Endometrium (tissue), 2 donors: ENCODE measurements at regions not wholly inside any gene's neighbourhood (a gene's known extent, or its start where the extent isn't known, plus 50 kb on each side); places are given as distances from the start of the nearest gene placed in this dataset.
"Not testable (repeated sequence)": the region's sequence is repeated elsewhere in the genome, so short reads cannot be mapped to it uniquely, and the experiment has no call there.

ENCODE experiments used
- FAIRE-seq: peaks from 2 replicates; lab custom pipeline; 2012; peaks lifted over from hg19 to GRCh38; lab: Jason Lieb, UNC
- donor health status: control.
- donor health status: control.

- FAIRE-seq, result no peak
Observed at GRCh38 chr2:107112561-107112960, 226.6 kb upstream of the ST6GAL2 start.

GRCh38 chr2:107128381-107128780 is 242.4 kb upstream of the ST6GAL2 start:
- no peak for FAIRE-seq

GRCh38 chr2:107132070-107132469 is 246.1 kb upstream of the ST6GAL2 start:
- FAIRE-seq, result no peak

GRCh38 chr2:107132746-107133145 is 246.8 kb upstream of the ST6GAL2 start:
- FAIRE-seq, result no peak

- no peak for FAIRE-seq
Observed at GRCh38 chr2:107133412-107133811, 247.4 kb upstream of the ST6GAL2 start.

GRCh38 chr2:107136733-107137132 is 250.8 kb upstream of the ST6GAL2 start:
- no peak for FAIRE-seq

GRCh38 chr2:107137706-107138105 is 251.7 kb upstream of the ST6GAL2 start:
- no peak for FAIRE-seq

GRCh38 chr2:107146181-107146580 is 260.2 kb upstream of the ST6GAL2 start:
- no peak for FAIRE-seq

- FAIRE-seq, result not testable (repeated sequence)
Observed at GRCh38 chr2:107146645-107147044, 260.7 kb upstream of the ST6GAL2 start.

GRCh38 chr2:107148055-107148454 is 262.1 kb upstream of the ST6GAL2 start:
- FAIRE-seq, result no peak

- no peak for FAIRE-seq
Observed at GRCh38 chr2:107148496-107148895, 262.5 kb upstream of the ST6GAL2 start.

GRCh38 chr2:107160640-107161239 is 274.8 kb upstream of the ST6GAL2 start:
- no peak for FAIRE-seq

- no peak for FAIRE-seq
Observed at GRCh38 chr2:107168141-107168540, 282.2 kb upstream of the ST6GAL2 start.

- FAIRE-seq, result no peak
Observed at GRCh38 chr2:107174171-107174570, 288.2 kb upstream of the ST6GAL2 start.

- FAIRE-seq, result no peak
Observed at GRCh38 chr2:107182981-107183380, 297.0 kb upstream of the ST6GAL2 start.

GRCh38 chr2:107187870-107188269 is 301.9 kb upstream of the ST6GAL2 start:
- FAIRE-seq, result no peak

- no peak for FAIRE-seq
Observed at GRCh38 chr2:107195631-107196030, 309.7 kb upstream of the ST6GAL2 start.

GRCh38 chr2:107197594-107198294 is 311.8 kb upstream of the ST6GAL2 start:
- FAIRE-seq, result no peak

- no peak for FAIRE-seq
Observed at GRCh38 chr2:107202962-107203591, 317.1 kb upstream of the ST6GAL2 start.

- FAIRE-seq, result no peak
Observed at GRCh38 chr2:107215401-107216350, 329.7 kb upstream of the ST6GAL2 start.

GRCh38 chr2:107218208-107218607 is 332.2 kb upstream of the ST6GAL2 start:
- no peak for FAIRE-seq

- no peak for FAIRE-seq
Observed at GRCh38 chr2:107222466-107222865, 336.5 kb upstream of the ST6GAL2 start.
